Sigmoid colon (tissue), 4 donors: ENCODE measurements at regions not wholly inside any gene's neighbourhood (a gene's known extent, or its start where the extent isn't known, plus 50 kb on each side); places are given as distances from the start of the nearest gene placed in this dataset.

Experiments used
- EP300 ChIP-seq, 4 donors: sonication (generic); formaldehyde crosslinking; IDR thresholded peaks; one replicate each; pipeline ENCODE4 v1.6.1; 2017; ENCODE audit warnings: antibody characterized with exemption in 4 of 4
- POLR2AphosphoS5 ChIP-seq, 4 donors: sonication (generic); formaldehyde crosslinking; IDR thresholded peaks; one replicate each; pipeline ENCODE4 v1.6.1; 2017; ENCODE audit warnings: antibody characterized with exemption in 4 of 4
- TF ChIP-seq, protein P1 (sequence below), 4 experiments: fragments of 450-650 bp in 3 of 4; fragments of 200-600 bp in 1 of 4; IDR thresholded peaks; one replicate each; pipeline ENCODE4 v1.5.1; 2016 to 2019; ENCODE audit warnings: antibody characterized with exemption in 4 of 4, mild to moderate bottlenecking in 3 of 4, moderate library complexity in 2 of 4

DNA sequence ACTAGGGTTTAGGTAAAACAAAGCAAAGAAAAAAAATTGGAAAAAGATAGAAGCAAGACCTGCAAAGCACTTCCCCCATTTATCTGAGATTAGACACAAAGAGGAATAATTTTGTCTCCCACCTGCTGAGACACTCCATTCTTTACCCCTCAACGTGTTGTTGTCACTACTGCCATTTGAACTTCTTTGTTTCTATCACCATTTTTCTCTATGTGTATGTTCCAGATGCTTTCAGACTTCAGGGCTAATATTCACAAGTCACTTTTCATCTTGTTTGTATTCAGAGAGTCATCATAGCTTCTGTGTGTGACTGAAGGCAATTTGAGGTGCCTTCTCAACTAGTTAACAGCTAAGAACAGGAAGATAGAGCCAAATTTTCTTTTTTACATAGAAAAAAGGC lies 512.5 kb downstream of the TBC1D4 start:
- TF ChIP-seq POLR2AphosphoS5 (IDR thresholded peaks at IDR 0.05) (no peak), EP300 (IDR thresholded peaks at IDR 0.05) (no peak)
- TF ChIP-seq, protein P1, sequence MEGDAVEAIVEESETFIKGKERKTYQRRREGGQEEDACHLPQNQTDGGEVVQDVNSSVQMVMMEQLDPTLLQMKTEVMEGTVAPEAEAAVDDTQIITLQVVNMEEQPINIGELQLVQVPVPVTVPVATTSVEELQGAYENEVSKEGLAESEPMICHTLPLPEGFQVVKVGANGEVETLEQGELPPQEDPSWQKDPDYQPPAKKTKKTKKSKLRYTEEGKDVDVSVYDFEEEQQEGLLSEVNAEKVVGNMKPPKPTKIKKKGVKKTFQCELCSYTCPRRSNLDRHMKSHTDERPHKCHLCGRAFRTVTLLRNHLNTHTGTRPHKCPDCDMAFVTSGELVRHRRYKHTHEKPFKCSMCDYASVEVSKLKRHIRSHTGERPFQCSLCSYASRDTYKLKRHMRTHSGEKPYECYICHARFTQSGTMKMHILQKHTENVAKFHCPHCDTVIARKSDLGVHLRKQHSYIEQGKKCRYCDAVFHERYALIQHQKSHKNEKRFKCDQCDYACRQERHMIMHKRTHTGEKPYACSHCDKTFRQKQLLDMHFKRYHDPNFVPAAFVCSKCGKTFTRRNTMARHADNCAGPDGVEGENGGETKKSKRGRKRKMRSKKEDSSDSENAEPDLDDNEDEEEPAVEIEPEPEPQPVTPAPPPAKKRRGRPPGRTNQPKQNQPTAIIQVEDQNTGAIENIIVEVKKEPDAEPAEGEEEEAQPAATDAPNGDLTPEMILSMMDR (IDR thresholded peaks at IDR 0.05), result no peak
